ENCODE measurements at regions not wholly inside any gene's neighbourhood (a gene's known extent, or its start where the extent isn't known, plus 50 kb on each side); places are given as distances from the start of the nearest gene placed in this dataset.
"Not testable (repeated sequence)": the region's sequence is repeated elsewhere in the genome, so short reads cannot be mapped to it uniquely, and the experiment has no call there.

- DNase-seq (ENCODE audit: low spot score), result no peak
These were observed 1235.0 kb upstream of the TENM3 start for GRCh38 chr4:181008164-181008563.

- DNase-seq (ENCODE audit: low spot score), result no peak
These were observed 1230.0 kb upstream of the TENM3 start for GRCh38 chr4:181013162-181013561.

GRCh38 chr4:181017038-181017437 lies 1226.2 kb upstream of the TENM3 start:
- DNase-seq (ENCODE audit: low spot score), result no peak

- no peak for DNase-seq (ENCODE audit: low spot score)
These were observed 1224.7 kb upstream of the TENM3 start for GRCh38 chr4:181018472-181018871.

- DNase-seq (ENCODE audit: low spot score), result no peak
These were observed 1224.3 kb upstream of the TENM3 start for GRCh38 chr4:181018913-181019312.

GRCh38 chr4:181020456-181020855 lies 1222.7 kb upstream of the TENM3 start:
- DNase-seq (ENCODE audit: low spot score), result no peak

- DNase-seq (ENCODE audit: low spot score), result no peak
These were observed 1222.0 kb upstream of the TENM3 start for GRCh38 chr4:181021213-181021612.

GRCh38 chr4:181030135-181030921 lies 1212.9 kb upstream of the TENM3 start:
- not testable (repeated sequence) for DNase-seq (ENCODE audit: low spot score)

GRCh38 chr4:181030961-181031360 lies 1212.2 kb upstream of the TENM3 start:
- no peak for DNase-seq (ENCODE audit: low spot score)

GRCh38 chr4:181043486-181043885 lies 1199.7 kb upstream of the TENM3 start:
- DNase-seq (ENCODE audit: low spot score), result no peak

GRCh38 chr4:181046809-181047208 lies 1196.4 kb upstream of the TENM3 start:
- DNase-seq (ENCODE audit: low spot score), result no peak

GRCh38 chr4:181051931-181052330 lies 1191.3 kb upstream of the TENM3 start:
- DNase-seq (ENCODE audit: low spot score), result no peak

- DNase-seq (ENCODE audit: low spot score), result no peak
These were observed 1181.4 kb upstream of the TENM3 start for GRCh38 chr4:181061787-181062186.

GRCh38 chr4:181063212-181063611 lies 1180.0 kb upstream of the TENM3 start:
- DNase-seq (ENCODE audit: low spot score), result no peak

- DNase-seq (ENCODE audit: low spot score), result no peak
These were observed 1165.9 kb upstream of the TENM3 start for GRCh38 chr4:181077341-181077740.

GRCh38 chr4:181078196-181078595 lies 1165.0 kb upstream of the TENM3 start:
- DNase-seq (ENCODE audit: low spot score), result no peak

GRCh38 chr4:181083757-181084361 lies 1159.3 kb upstream of the TENM3 start:
- no peak for DNase-seq (ENCODE audit: low spot score)

GRCh38 chr4:181085557-181085956 lies 1157.6 kb upstream of the TENM3 start:
- no peak for DNase-seq (ENCODE audit: low spot score)

- no peak for DNase-seq (ENCODE audit: low spot score)
These were observed 1137.7 kb upstream of the TENM3 start for GRCh38 chr4:181105487-181105886.

GRCh38 chr4:181106398-181106797 lies 1136.8 kb upstream of the TENM3 start:
- no peak for DNase-seq (ENCODE audit: low spot score)

GRCh38 chr4:181108237-181108636 lies 1135.0 kb upstream of the TENM3 start:
- no peak for DNase-seq (ENCODE audit: low spot score)

- no peak for DNase-seq (ENCODE audit: low spot score)
These were observed 1124.0 kb upstream of the TENM3 start for GRCh38 chr4:181119186-181119585.

- no peak for DNase-seq (ENCODE audit: low spot score)
These were observed 1121.5 kb upstream of the TENM3 start for GRCh38 chr4:181121733-181122132.

GRCh38 chr4:181127171-181127570 lies 1116.0 kb upstream of the TENM3 start:
- no peak for DNase-seq (ENCODE audit: low spot score)

Measured in kidney capillary endothelial cell (primary cell).